ENCODE measurements at regions not wholly inside any gene's neighbourhood (a gene's known extent, or its start where the extent isn't known, plus 50 kb on each side); places are given as distances from the start of the nearest gene placed in this dataset.

DNA sequence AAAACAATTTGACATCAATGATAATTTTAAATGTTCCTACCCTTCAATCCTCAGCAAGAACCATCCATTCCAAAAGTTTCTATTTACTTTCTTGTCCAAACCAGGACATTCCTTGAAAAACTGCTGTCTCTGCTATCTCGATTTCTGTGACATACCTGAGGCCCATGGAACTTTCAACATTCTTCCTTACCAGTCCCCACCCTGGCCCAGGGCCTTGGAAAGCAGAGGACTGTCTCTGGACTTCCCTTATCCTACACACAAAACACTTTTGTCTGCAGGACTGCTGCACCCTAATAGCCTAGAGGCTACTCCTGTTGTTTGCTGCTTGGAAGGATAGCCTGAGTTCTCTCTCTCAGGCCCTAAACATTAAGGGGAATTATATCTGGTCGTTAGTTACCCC lies 151.8 kb upstream of the DHRS4 start:
- no peaks in the 10 kb centered on the region for H4K20me1 ChIP-seq (ENCODE audit: low read length)
- BruUV-seq (replicated peaks): no TSS peak
- H3K36me3 ChIP-seq (ENCODE audit: low read depth, low read length): no peaks in the 10 kb centered on the region
- H3K9me3 ChIP-seq (ENCODE audit: low read length): no peaks in the 10 kb centered on the region
- no peak for DNase-seq
- no peaks in the 10 kb centered on the region for H3K79me2 ChIP-seq (ENCODE audit: low read length)
- H3F3A ChIP-seq (ENCODE audit: low read length, unreplicated experiment): no peaks in the 10 kb centered on the region
- TF ChIP-seq EZH2phosphoT487 (IDR thresholded peaks at IDR 0.05; ENCODE audit: borderline replicate concordance, low read length) (no peak), EZH2 (IDR thresholded peaks at IDR 0.05; ENCODE audit: low read length, unreplicated experiment) (no peak), CTCF (conservative IDR thresholded peaks at IDR 0.05; ENCODE audit: low read depth, low read length) (no peak)
- H3K9me2 ChIP-seq (replicated peaks; ENCODE audit: low read length): no peaks in the 10 kb centered on the region
- H3K4me1 ChIP-seq (ENCODE audit: insufficient read depth, low read length): no peaks in the 10 kb centered on the region
- no peak for ATAC-seq
- no peak overlapping the region for H3K4me2 ChIP-seq (ENCODE audit: low read length)
- H3K27me3 ChIP-seq (ENCODE audit: low read length): peaks cover 27% of the 10 kb centered on the region
- intact Hi-C loops (cut with micrococcal nuclease): no loop called here
- ChIA-PET POLR2A (ENCODE audit: unreplicated experiment) (interaction anchor here (0.6 kb wide), 1 partner anchor 70 kb away, joined by 3 read pairs; no protein-coding TSS in a partner anchor), CTCF (no interaction called here)
- no peak overlapping the region for H3K4me3 ChIP-seq (ENCODE audit: low read length)
- no peak overlapping the region for H3K9ac ChIP-seq (ENCODE audit: low read length)
- H2AFZ ChIP-seq (ENCODE audit: low read length): no peak overlapping the region
- no peak overlapping the region for H3K27ac ChIP-seq (ENCODE audit: low read length)

DNA sequence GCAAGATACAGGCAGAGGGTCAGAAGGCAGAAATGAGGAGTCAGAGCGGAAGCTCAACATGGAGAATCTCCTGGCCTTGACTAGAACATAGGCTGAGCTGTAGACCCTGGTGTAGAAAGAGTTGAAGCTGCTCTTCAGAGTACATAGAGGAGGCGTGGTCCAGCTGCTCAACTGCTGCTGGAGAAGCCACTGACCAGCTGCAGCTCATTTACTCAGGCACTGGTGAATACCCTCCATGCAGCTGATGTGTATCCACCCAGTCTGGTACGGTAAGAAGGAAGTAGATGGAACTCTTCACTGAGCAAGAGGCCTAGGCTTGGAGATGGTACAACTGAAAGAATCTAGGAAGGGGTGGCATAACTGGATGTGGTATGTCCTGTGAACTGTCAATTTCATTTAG lies 148.8 kb upstream of the DHRS4 start:
- Histone ChIP-seq H3K79me2 (ENCODE audit: low read length) (no peaks in the 10 kb centered on the region), H3K4me1 (ENCODE audit: insufficient read depth, low read length) (no peaks in the 10 kb centered on the region), H3K9me2 (replicated peaks; ENCODE audit: low read length) (no peaks in the 10 kb centered on the region), H4K20me1 (ENCODE audit: low read length) (no peaks in the 10 kb centered on the region), H3K9ac (ENCODE audit: low read length) (no peak overlapping the region), H3K4me3 (ENCODE audit: low read length) (no peak overlapping the region), H3K9me3 (ENCODE audit: low read length) (no peaks in the 10 kb centered on the region), H3K36me3 (ENCODE audit: low read depth, low read length) (no peaks in the 10 kb centered on the region), H2AFZ (ENCODE audit: low read length) (no peak overlapping the region), H3F3A (ENCODE audit: low read length, unreplicated experiment) (no peaks in the 10 kb centered on the region), H3K27ac (ENCODE audit: low read length) (no peak overlapping the region), H3K27me3 (ENCODE audit: low read length) (peaks cover 29% of the 10 kb centered on the region; the same call in 1 of the 2 replicates), H3K4me2 (ENCODE audit: low read length) (no peak overlapping the region)
- TF ChIP-seq EZH2 (IDR thresholded peaks at IDR 0.05; ENCODE audit: low read length, unreplicated experiment) (no peak), CTCF (conservative IDR thresholded peaks at IDR 0.05; ENCODE audit: low read depth, low read length) (no peak), EZH2phosphoT487 (IDR thresholded peaks at IDR 0.05; ENCODE audit: borderline replicate concordance, low read length) (no peak)
- intact Hi-C loops (cut with micrococcal nuclease): no loop called here
- no peak for ATAC-seq
- ChIA-PET CTCF (no interaction called here), POLR2A (ENCODE audit: unreplicated experiment) (no interaction called here)
- no TSS peak for BruUV-seq (replicated peaks)
- DNase-seq: no peak

DNA sequence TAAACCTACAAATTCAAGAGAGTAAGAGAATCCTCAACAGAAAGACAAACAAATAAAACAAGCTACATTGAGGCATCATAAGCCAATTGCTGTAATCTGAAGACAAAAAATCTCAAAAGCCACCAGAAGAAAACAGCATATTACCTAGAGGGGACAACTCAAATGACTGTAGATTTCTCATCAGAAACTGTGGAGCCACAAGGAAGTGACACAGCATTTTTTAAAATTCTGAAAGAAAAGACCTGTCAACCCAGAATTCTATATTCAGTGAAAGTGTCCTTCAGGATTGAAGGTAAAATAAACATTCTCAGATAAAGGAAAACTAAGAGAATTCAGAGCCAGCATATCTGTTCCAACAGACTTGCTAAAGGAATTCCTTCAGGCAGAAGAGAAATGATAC lies 147.8 kb upstream of the DHRS4 start:
- no TSS peak for BruUV-seq (replicated peaks)
- H3K27me3 ChIP-seq (ENCODE audit: low read length): peaks cover 20% of the 10 kb centered on the region; the same call in 1 of the 2 replicates
- no peak overlapping the region for H3K9ac ChIP-seq (ENCODE audit: low read length)
- no peaks in the 10 kb centered on the region for H3K9me3 ChIP-seq (ENCODE audit: low read length)
- H3K4me1 ChIP-seq (ENCODE audit: insufficient read depth, low read length): no peaks in the 10 kb centered on the region
- H3K79me2 ChIP-seq (ENCODE audit: low read length): no peaks in the 10 kb centered on the region
- DNase-seq (no peak), ATAC-seq (no peak)
- H2AFZ ChIP-seq (ENCODE audit: low read length): no peak overlapping the region
- intact Hi-C loops (cut with micrococcal nuclease): no loop called here
- no peak overlapping the region for H3K27ac ChIP-seq (ENCODE audit: low read length)
- ChIA-PET CTCF (no interaction called here), POLR2A (ENCODE audit: unreplicated experiment) (no interaction called here)
- H4K20me1 ChIP-seq (ENCODE audit: low read length): no peaks in the 10 kb centered on the region
- H3K36me3 ChIP-seq (ENCODE audit: low read depth, low read length): no peaks in the 10 kb centered on the region
- TF ChIP-seq EZH2phosphoT487 (IDR thresholded peaks at IDR 0.05; ENCODE audit: borderline replicate concordance, low read length) (no peak), CTCF (conservative IDR thresholded peaks at IDR 0.05; ENCODE audit: low read depth, low read length) (no peak), EZH2 (IDR thresholded peaks at IDR 0.05; ENCODE audit: low read length, unreplicated experiment) (no peak)
- H3F3A ChIP-seq (ENCODE audit: low read length, unreplicated experiment): no peaks in the 10 kb centered on the region
- no peak overlapping the region for H3K4me3 ChIP-seq (ENCODE audit: low read length)
- H3K4me2 ChIP-seq (ENCODE audit: low read length): no peak overlapping the region
- H3K9me2 ChIP-seq (replicated peaks; ENCODE audit: low read length): no peaks in the 10 kb centered on the region

All from PC-3 (cell line).